Nephron progenitor cell (in vitro differentiated cells): ENCODE measurements at regions not wholly inside any gene's neighbourhood (a gene's known extent, or its start where the extent isn't known, plus 50 kb on each side); places are given as distances from the start of the nearest gene placed in this dataset.

Experiments used
- DNase-seq: peaks from one replicate; pipeline ENCODE4 v3.0.0; 2021
- H3K27ac Mint-ChIP-seq: 2 replicates; pipeline ENCODE4 v1.8.0; 2021; ENCODE audit warnings: mild to moderate bottlenecking, moderate library complexity, mixed read lengths
- H3K27me3 Mint-ChIP-seq: 2 replicates; pipeline ENCODE4 v1.8.0; 2021; ENCODE audit warnings: mild to moderate bottlenecking, low read depth, mixed read lengths; ENCODE audit not compliant: poor library complexity
- H3K36me3 Mint-ChIP-seq: 2 replicates; pipeline ENCODE4 v1.8.0; 2021; ENCODE audit warnings: low read depth, mixed read lengths
- H3K4me1 Mint-ChIP-seq: 2 replicates; pipeline ENCODE4 v1.8.0; 2021; ENCODE audit warnings: mixed read lengths
- H3K4me3 Mint-ChIP-seq: 2 replicates; pipeline ENCODE4 v1.8.0; 2021; ENCODE audit warnings: mild to moderate bottlenecking, moderate library complexity, mixed read lengths
- H3K9me3 Mint-ChIP-seq: 2 replicates; pipeline ENCODE4 v1.8.0; 2021; ENCODE audit warnings: mild to moderate bottlenecking, moderate library complexity, mixed read lengths
- TF ChIP-seq, protein P1 (sequence below): fragments of 200-600 bp; sonication (generic); IDR thresholded peaks from 2 replicates; pipeline ENCODE4 v1.5.0; 2021; ENCODE audit warnings: antibody characterized with exemption

GRCh38 chr6:100276311-100277057 lies 188.2 kb downstream of the SIM1 start:
- H3K4me3 Mint-ChIP-seq: no peak overlapping the region
- H3K9me3 Mint-ChIP-seq: peaks cover 18% of the 10 kb centered on the region
- DNase-seq: peak; percentile 12
- no peaks in the 10 kb centered on the region for H3K27me3 Mint-ChIP-seq
- peak overlapping the region; percentile 69 for H3K27ac Mint-ChIP-seq
- H3K36me3 Mint-ChIP-seq: peaks cover 8% of the 10 kb centered on the region
- H3K4me1 Mint-ChIP-seq: peaks cover 34% of the 10 kb centered on the region
- TF ChIP-seq, protein P1, sequence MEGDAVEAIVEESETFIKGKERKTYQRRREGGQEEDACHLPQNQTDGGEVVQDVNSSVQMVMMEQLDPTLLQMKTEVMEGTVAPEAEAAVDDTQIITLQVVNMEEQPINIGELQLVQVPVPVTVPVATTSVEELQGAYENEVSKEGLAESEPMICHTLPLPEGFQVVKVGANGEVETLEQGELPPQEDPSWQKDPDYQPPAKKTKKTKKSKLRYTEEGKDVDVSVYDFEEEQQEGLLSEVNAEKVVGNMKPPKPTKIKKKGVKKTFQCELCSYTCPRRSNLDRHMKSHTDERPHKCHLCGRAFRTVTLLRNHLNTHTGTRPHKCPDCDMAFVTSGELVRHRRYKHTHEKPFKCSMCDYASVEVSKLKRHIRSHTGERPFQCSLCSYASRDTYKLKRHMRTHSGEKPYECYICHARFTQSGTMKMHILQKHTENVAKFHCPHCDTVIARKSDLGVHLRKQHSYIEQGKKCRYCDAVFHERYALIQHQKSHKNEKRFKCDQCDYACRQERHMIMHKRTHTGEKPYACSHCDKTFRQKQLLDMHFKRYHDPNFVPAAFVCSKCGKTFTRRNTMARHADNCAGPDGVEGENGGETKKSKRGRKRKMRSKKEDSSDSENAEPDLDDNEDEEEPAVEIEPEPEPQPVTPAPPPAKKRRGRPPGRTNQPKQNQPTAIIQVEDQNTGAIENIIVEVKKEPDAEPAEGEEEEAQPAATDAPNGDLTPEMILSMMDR: no peak

- no peak for DNase-seq
- TF ChIP-seq, protein P1: no peak
- peaks cover 23% of the 10 kb centered on the region for H3K9me3 Mint-ChIP-seq
- peaks cover 27% of the 10 kb centered on the region for H3K4me1 Mint-ChIP-seq
- H3K4me3 Mint-ChIP-seq: no peak overlapping the region
- H3K27ac Mint-ChIP-seq: no peak overlapping the region
- H3K36me3 Mint-ChIP-seq: peaks cover 12% of the 10 kb centered on the region
- no peaks in the 10 kb centered on the region for H3K27me3 Mint-ChIP-seq
Measured at GRCh38 chr6:100274147-100274546, 190.6 kb downstream of the SIM1 start.

DNA sequence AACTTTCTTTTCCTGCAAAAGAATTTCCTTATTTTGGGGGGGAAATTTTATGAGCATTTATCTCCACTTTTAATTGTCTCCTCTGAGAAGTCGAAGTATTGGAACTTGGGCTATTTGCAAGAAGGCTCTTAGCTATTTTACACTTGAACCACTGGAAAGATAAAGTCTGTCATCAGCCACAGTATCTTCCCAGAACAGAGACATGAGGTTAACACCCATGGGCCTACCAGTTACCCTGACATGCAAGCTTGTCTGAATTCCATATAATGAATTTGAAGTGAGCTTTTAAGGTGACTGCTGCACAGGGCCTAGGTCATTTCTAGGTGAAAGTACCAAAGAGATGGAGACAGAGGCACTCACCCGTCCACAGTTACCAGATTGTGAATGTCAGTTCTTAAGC lies 193.1 kb downstream of the SIM1 start:
- Mint-ChIP-seq H3K4me1 (peaks cover 20% of the 10 kb centered on the region), H3K27ac (no peak overlapping the region), H3K4me3 (no peak overlapping the region), H3K27me3 (no peaks in the 10 kb centered on the region), H3K36me3 (peaks cover 12% of the 10 kb centered on the region), H3K9me3 (peaks cover 23% of the 10 kb centered on the region)
- TF ChIP-seq, protein P1: no peak
- no peak for DNase-seq

DNA sequence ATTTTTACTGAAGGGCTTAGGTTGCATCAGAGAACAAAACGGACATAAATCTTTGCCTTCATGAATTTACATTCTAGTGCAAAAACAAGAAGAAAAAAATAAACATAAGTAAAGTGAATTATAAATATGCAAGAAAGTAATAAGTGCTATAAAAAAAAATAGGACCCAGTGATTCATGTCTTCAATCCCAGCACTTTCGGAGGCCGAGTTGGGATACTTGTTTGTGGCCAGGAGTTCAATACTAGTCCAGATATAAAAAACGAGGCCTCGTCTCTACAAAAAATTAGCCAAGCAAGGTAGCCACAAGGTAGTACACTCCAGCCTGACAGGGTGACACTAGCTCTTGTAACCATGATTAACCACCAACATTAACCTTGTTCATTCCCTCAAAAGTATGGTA lies 193.5 kb downstream of the SIM1 start:
- H3K4me3 Mint-ChIP-seq: no peak overlapping the region
- H3K4me1 Mint-ChIP-seq: peaks cover 16% of the 10 kb centered on the region
- H3K9me3 Mint-ChIP-seq: peaks cover 23% of the 10 kb centered on the region
- H3K27me3 Mint-ChIP-seq: no peaks in the 10 kb centered on the region
- peaks cover 12% of the 10 kb centered on the region for H3K36me3 Mint-ChIP-seq
- no peak for DNase-seq
- TF ChIP-seq, protein P1: no peak
- no peak overlapping the region for H3K27ac Mint-ChIP-seq

- peaks cover 4% of the 10 kb centered on the region for H3K36me3 Mint-ChIP-seq
- no peak overlapping the region for H3K4me3 Mint-ChIP-seq
- TF ChIP-seq, protein P1: no peak
- peaks cover 7% of the 10 kb centered on the region for H3K4me1 Mint-ChIP-seq
- no peaks in the 10 kb centered on the region for H3K27me3 Mint-ChIP-seq
- H3K9me3 Mint-ChIP-seq: peaks cover 8% of the 10 kb centered on the region
- DNase-seq: no peak
- H3K27ac Mint-ChIP-seq: no peak overlapping the region
Measured at GRCh38 chr6:100269189-100269588, 195.5 kb downstream of the SIM1 start.

DNA sequence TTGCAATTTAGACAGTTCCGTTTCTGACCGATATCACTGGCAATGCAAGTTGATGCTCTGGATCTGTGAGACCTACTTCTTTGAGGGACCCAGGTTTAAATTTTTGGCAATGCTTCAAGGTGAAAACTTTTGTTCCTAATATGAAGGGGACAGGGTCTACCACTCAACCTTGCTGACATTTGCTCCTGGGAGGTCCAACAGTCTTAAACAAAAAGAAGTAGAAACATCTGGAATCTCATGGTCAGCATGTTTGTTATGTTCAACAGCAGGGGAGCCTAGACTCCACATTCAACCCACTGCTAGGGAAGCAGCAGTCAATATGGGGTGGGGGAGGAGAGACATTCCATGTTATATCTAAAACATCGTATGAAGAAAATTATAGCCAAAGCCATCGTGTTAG lies 196.4 kb downstream of the SIM1 start:
- H3K4me1 Mint-ChIP-seq: peaks cover 7% of the 10 kb centered on the region
- peaks cover 5% of the 10 kb centered on the region for H3K9me3 Mint-ChIP-seq
- DNase-seq: no peak
- H3K27me3 Mint-ChIP-seq: no peaks in the 10 kb centered on the region
- no peak overlapping the region for H3K27ac Mint-ChIP-seq
- TF ChIP-seq, protein P1: no peak
- H3K4me3 Mint-ChIP-seq: no peak overlapping the region
- peaks cover 4% of the 10 kb centered on the region for H3K36me3 Mint-ChIP-seq
